ENCODE measurements at regions not wholly inside any gene's neighbourhood (a gene's known extent, or its start where the extent isn't known, plus 50 kb on each side); places are given as distances from the start of the nearest gene placed in this dataset.
A peak's percentile ranks its signal among the peaks of the same experiment; 100 is the strongest.
"Not testable (repeated sequence)": the region's sequence is repeated elsewhere in the genome, so short reads cannot be mapped to it uniquely, and the experiment has no call there.

DNA sequence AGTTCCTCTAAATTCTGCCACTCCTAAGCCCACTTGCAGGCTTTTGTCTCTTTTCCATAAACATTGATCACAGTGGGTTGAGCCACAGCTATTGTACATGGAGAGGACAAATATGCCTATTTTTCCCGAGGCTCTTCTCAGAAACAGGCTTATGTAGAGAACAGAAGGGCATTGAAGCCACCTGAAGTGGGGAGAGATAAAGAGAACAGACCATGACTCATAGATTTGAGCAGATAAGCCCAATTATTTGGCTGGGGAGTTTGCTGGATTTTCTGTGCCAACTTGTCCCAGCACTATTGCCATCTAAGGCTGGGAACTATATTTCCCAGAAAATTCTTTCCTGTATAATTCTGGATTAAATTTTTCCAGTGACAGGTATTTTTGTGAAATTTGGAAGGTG lies 446.1 kb upstream of the RPS6KA3 start:
- Histone ChIP-seq H3K9me3 (replicated peaks in 1 of 11) (peaks cover 0 to 12% (median under 1%) of the 10 kb centered on the region in 11 experiments; a peak in 8 of 22 replicates), H4K20me1 (no peaks in the 10 kb centered on the region), H3K27ac (no peak overlapping the region), H3K36me3 (no peaks in the 10 kb centered on the region), H3K9ac (no peak overlapping the region), H3K27me3 (no peaks in the 10 kb centered on the region), H3K4me3 (no peak overlapping the region), H3K4me2 (peak overlapping the region in 6 of 11 experiments; percentile 11 to 64 (median 48); a peak in 10 of 22 replicates), H3K4me1 (peaks cover 0 to 33% (median 8%) of the 10 kb centered on the region in 10 experiments; a peak in 12 of 20 replicates)
- TF ChIP-seq Cebpa-rat (IDR thresholded peaks at IDR 0.05), result no peak

DNA sequence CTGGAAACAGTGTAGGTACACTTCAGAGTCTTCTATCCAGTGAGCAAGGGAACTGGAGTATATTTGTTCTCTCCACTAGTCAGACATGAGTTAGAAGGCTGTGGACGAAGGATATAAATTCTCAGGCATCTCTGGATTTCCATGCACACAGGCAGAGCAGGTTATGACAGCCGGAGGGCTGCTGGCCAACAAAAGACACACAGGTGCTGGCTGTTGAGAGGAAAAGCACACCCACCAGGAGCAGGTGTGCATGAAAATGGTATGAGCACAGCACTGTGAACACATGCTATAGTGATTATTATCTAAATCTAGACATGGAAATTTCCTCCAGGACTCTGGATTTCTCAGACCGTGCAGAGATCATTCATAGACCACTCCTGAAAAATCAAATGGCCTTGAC lies 444.7 kb upstream of the RPS6KA3 start:
- Histone ChIP-seq H3K27me3 (no peaks in the 10 kb centered on the region), H4K20me1 (no peaks in the 10 kb centered on the region), H3K4me1 (peaks cover 0 to 33% (median 8%) of the 10 kb centered on the region in 10 experiments; a peak in 12 of 20 replicates), H3K4me3 (no peak overlapping the region), H3K27ac (no peak overlapping the region), H3K9me3 (replicated peaks in 1 of 11) (peaks cover 5 to 15% (median 10%) of the 10 kb centered on the region in 11 experiments; a peak in 18 of 22 replicates), H3K9ac (no peak overlapping the region), H3K36me3 (no peaks in the 10 kb centered on the region), H3K4me2 (no peak overlapping the region)
- TF ChIP-seq Cebpa-rat (IDR thresholded peaks at IDR 0.05), result no peak

DNA sequence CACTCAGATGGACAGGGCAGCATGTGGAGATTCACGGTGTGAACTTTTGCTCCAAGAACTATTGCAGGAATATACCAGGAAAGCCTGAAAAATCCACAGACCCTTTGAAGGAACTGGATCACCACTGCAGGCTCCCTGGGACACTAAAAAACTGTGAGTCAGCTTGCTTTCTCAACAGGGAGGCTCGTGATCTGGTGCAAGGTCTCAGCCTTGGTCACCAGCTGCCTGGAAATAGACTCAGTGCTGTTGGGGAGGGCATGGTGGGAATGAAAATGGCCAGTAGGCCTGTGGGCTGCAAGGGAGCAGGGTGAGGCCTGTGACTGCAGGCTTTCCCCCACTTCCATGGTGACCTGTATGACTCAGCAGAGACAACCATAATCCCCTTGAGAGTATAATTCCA lies 426.4 kb upstream of the RPS6KA3 start:
- Histone ChIP-seq H3K27me3 (no peaks in the 10 kb centered on the region), H3K4me1 (no peaks in the 10 kb centered on the region), H3K4me2 (no peak overlapping the region), H3K27ac (no peak overlapping the region), H3K9me3 (replicated peaks in 1 of 11) (peaks cover 0 to 6% (median 0%) of the 10 kb centered on the region in 11 experiments; a peak in 2 of 22 replicates), H4K20me1 (no peaks in the 10 kb centered on the region), H3K9ac (no peak overlapping the region), H3K36me3 (no peaks in the 10 kb centered on the region), H3K4me3 (no peak overlapping the region)
- no peak for TF ChIP-seq Cebpa-rat (IDR thresholded peaks at IDR 0.05)

DNA sequence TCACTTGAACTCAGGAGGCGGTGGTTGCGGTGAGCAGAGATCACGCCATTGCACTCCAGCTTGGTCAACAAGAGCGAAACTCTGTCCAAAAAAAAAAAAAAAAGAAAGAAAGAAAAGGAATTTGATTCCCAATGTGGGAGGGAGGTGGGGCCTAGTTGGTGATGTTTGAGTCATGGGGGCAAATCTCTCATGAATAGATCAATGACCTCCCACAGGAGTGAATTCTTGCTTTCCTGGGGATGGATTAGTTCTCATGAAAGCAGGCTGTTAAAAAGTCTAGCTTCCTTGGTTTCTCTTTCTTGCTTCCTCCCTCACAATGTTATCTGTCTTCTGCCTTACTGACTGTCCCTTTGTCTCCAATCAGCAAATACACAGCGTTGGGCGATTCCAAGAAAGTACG lies 419.5 kb upstream of the RPS6KA3 start:
- TF ChIP-seq Cebpa-rat (IDR thresholded peaks at IDR 0.05), result no peak
- no peaks in the 10 kb centered on the region for H4K20me1 ChIP-seq
- H3K9me3 ChIP-seq (replicated peaks in 1 of 11), result no peaks in the 10 kb centered on the region
- H3K27me3 ChIP-seq, result no peaks in the 10 kb centered on the region
- H3K36me3 ChIP-seq, result no peaks in the 10 kb centered on the region
- no peaks in the 10 kb centered on the region for H3K4me1 ChIP-seq
- no peak overlapping the region for H3K9ac ChIP-seq
- H3K27ac ChIP-seq, result no peak overlapping the region
- no peak overlapping the region for H3K4me3 ChIP-seq
- H3K4me2 ChIP-seq, result no peak overlapping the region

DNA sequence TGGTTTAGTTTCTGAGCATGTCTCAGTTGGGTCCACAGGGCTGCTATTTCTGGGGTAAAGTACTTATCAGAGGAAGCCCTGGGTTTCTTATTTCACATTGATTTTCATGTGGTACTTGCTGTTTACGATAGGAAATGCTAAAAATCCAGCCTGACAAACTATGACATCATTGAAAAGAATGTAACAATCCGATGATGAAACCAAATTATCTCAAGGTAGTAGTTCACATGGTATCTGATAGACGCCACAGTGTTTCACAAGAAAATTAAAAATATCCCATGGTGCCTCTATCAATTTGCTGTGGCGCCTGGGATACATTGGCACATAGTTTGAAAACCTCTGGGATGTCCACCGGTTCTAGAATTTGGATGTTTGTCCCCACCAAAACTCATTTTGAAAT lies 418.9 kb upstream of the RPS6KA3 start:
- no peak overlapping the region for H3K4me3 ChIP-seq
- no peak overlapping the region for H3K9ac ChIP-seq
- no peaks in the 10 kb centered on the region for H3K27me3 ChIP-seq
- no peaks in the 10 kb centered on the region for H3K4me1 ChIP-seq
- no peaks in the 10 kb centered on the region for H4K20me1 ChIP-seq
- no peak for TF ChIP-seq Cebpa-rat (IDR thresholded peaks at IDR 0.05)
- no peak overlapping the region for H3K4me2 ChIP-seq
- H3K9me3 ChIP-seq (replicated peaks in 1 of 11), result no peaks in the 10 kb centered on the region
- H3K36me3 ChIP-seq, result no peaks in the 10 kb centered on the region
- no peak overlapping the region for H3K27ac ChIP-seq

DNA sequence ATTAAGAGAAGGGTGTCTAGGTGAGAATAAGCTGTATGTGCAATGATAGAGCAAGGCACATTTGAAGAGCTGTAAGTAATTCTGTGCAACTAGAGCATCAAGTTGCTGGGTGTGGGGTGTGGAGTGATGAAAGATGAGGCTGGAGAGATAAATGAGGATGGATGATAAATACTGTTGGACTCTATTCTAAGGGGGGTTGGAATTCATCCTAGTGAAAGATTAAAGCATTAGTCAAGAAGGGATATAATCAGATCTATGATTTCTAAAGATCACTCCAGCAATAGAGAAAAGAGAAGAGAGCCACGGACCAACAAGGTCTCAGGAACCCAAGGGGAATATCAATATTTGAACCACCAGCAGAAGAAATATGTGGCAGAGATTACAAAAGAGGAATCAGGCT lies 415.0 kb upstream of the RPS6KA3 start:
- H3K4me2 ChIP-seq, result no peak overlapping the region
- no peak overlapping the region for H3K4me3 ChIP-seq
- no peaks in the 10 kb centered on the region for H3K36me3 ChIP-seq
- no peak for TF ChIP-seq Cebpa-rat (IDR thresholded peaks at IDR 0.05)
- H3K4me1 ChIP-seq, result no peaks in the 10 kb centered on the region
- H3K9me3 ChIP-seq (replicated peaks in 1 of 11), result peaks cover 0 to 4% (median 0%) of the 10 kb centered on the region in 11 experiments; a peak in 1 of 22 replicates
- H3K27ac ChIP-seq, result no peak overlapping the region
- no peak overlapping the region for H3K9ac ChIP-seq
- no peaks in the 10 kb centered on the region for H3K27me3 ChIP-seq
- no peaks in the 10 kb centered on the region for H4K20me1 ChIP-seq

DNA sequence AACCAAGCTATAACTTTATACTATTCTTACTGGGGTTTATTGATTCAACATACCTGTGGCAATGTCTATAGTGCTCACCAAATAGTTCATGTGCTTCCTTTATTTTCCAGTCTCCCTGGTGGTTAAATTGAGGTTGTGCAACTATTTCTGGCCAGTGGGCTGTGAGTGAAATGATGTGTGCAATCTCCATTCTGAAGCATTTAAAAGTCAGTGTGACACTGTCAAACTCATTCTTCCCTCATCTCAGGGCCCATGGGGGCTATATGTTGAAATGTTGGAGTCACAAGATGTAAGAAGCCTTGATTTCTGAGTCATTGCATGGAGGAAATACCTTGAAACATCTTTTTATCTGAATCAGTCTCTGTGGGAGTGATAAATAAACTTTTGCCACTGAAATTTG lies 414.3 kb upstream of the RPS6KA3 start:
- no peaks in the 10 kb centered on the region for H3K36me3 ChIP-seq
- H3K27ac ChIP-seq, result no peak overlapping the region
- no peak overlapping the region; a peak in 1 of 22 replicates for H3K4me2 ChIP-seq
- H3K9ac ChIP-seq, result no peak overlapping the region
- peak in 2 of 11 experiments; percentile 44 to 47; a peak in 2 of 22 replicates for TF ChIP-seq Cebpa-rat (IDR thresholded peaks at IDR 0.05)
- no peak overlapping the region for H3K4me3 ChIP-seq
- H3K27me3 ChIP-seq, result no peaks in the 10 kb centered on the region
- H4K20me1 ChIP-seq, result no peaks in the 10 kb centered on the region
- H3K4me1 ChIP-seq, result no peaks in the 10 kb centered on the region
- H3K9me3 ChIP-seq (replicated peaks in 1 of 11), result peaks cover 0 to 4% (median 0%) of the 10 kb centered on the region in 11 experiments; a peak in 1 of 22 replicates

DNA sequence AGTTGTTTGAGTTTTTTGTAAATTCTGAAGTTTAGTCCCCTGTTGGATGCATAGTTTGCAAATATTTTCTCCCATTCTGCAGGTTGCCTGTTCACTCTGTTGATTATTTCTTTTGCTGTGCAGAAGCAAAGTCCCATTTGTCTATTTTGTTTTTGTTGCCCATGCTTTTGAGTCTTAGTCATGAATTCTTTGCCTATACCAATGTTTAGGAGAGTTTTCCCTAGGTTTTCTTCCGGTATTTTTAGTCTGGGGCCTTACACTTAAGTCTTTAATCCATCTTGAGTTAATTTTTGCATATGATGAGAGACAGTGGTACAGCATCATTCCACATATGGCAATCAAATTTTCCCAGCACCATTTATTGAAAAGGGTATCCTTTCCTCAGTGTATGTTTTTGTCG lies 405.8 kb upstream of the RPS6KA3 start:
- no peak overlapping the region for H3K4me2 ChIP-seq
- H3K4me1 ChIP-seq, result peaks cover 0 to 19% (median 0%) of the 10 kb centered on the region in 10 experiments; a peak in 8 of 20 replicates
- no peak overlapping the region for H3K4me3 ChIP-seq
- H3K9me3 ChIP-seq (replicated peaks in 1 of 11), result peaks cover 0 to 1% (median 0%) of the 10 kb centered on the region in 11 experiments; a peak in 1 of 22 replicates
- no peak overlapping the region for H3K27ac ChIP-seq
- no peak for TF ChIP-seq Cebpa-rat (IDR thresholded peaks at IDR 0.05)
- no peak overlapping the region for H3K9ac ChIP-seq
- H3K27me3 ChIP-seq, result no peaks in the 10 kb centered on the region
- no peaks in the 10 kb centered on the region for H3K36me3 ChIP-seq
- no peaks in the 10 kb centered on the region for H4K20me1 ChIP-seq

DNA sequence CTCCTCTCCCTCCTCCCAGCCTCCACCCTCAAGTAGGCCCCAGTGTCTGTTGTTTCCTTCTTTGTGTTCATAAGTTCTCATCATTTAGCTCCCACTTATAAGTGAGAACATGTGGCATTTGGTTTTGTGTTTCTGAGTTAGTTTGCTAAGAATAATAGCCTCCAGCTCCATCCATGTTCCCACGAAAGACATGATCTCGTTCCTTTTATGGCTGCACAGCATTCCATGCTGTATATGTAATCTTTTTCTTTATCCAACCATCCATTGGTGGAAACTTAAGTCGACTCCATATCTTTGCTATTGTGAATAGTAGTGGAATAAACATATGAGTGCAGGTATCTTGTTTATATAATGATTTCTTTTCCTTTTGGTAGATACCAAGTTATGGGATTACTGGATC lies 405.0 kb upstream of the RPS6KA3 start:
- H3K4me2 ChIP-seq, H3K27me3 ChIP-seq, H4K20me1 ChIP-seq: not testable (repeated sequence)

DNA sequence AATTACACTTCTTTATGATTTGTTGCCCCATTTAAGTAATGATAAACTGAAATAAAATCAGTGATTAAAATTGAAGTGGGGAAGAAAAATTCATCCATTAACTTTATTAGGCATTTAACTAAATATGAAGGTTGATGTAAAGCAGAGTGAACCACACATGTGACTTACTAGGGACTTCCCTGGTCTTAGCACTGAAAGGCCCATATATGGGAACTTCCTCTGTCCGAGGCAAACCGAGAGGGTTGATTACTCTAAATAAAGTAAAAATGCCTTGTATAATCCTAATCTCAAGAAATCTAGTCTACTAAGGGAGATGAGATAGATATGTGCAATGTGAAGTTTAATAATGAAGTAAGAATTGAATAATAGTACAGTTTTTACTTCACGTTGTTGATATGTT lies 403.9 kb upstream of the RPS6KA3 start:
- H3K9me3 ChIP-seq (replicated peaks in 1 of 11), result no peaks in the 10 kb centered on the region
- H4K20me1 ChIP-seq, result no peaks in the 10 kb centered on the region
- H3K36me3 ChIP-seq, result no peaks in the 10 kb centered on the region
- H3K27ac ChIP-seq, result no peak overlapping the region
- H3K4me2 ChIP-seq, result no peak overlapping the region
- no peaks in the 10 kb centered on the region for H3K27me3 ChIP-seq
- H3K9ac ChIP-seq, result no peak overlapping the region
- no peak for TF ChIP-seq Cebpa-rat (IDR thresholded peaks at IDR 0.05)
- no peak overlapping the region for H3K4me3 ChIP-seq
- peaks cover 0 to 22% (median 0%) of the 10 kb centered on the region in 10 experiments; a peak in 8 of 20 replicates for H3K4me1 ChIP-seq

More for the DNA sequence above, 405.0 kb upstream of the RPS6KA3 start:
- H3K4me3 ChIP-seq; H3K27ac ChIP-seq; H3K9me3 ChIP-seq (replicated peaks in 1 of 11); H3K9ac ChIP-seq; H3K36me3 ChIP-seq: not testable (repeated sequence)
- peaks cover 0 to 22% (median 0%) of the 10 kb centered on the region in 10 experiments; a peak in 8 of 20 replicates for H3K4me1 ChIP-seq
